SK-N-SH (cell line): ENCODE measurements at regions not wholly inside any gene's neighbourhood (a gene's known extent, or its start where the extent isn't known, plus 50 kb on each side); places are given as distances from the start of the nearest gene placed in this dataset.

Experiments used
- CTCF ChIP-seq: fragments of 200-600 bp; sonication (generic); IDR thresholded peaks from 2 replicates; pipeline ENCODE4 v1.6.1; 2017; ENCODE audit warnings: antibody characterized with exemption, mild to moderate bottlenecking, moderate library complexity
- ELF1 ChIP-seq: IDR thresholded peaks from 2 replicates; pipeline ENCODE4 v1.4.0; 2012
- EP300 ChIP-seq, 2 experiments: IDR thresholded peaks; 2 replicates each; pipeline versions ENCODE4 v1.4.0 to v1.6.1; 2012; ENCODE audit warnings: borderline replicate concordance in 1 of 2, low read depth in 1 of 2, low read length in 1 of 2
- POLR2AphosphoS5 ChIP-seq: IDR thresholded peaks from 2 replicates; pipeline ENCODE4 v1.6.1; 2012; ENCODE audit warnings: low read depth, low read length

GRCh38 chr7:97275475-97275874 lies 158.0 kb downstream of the SDHAF3 start:
- TF ChIP-seq CTCF = no peak
- no peak for TF ChIP-seq EP300 (IDR thresholded peaks at IDR 0.05; ENCODE audit: borderline replicate concordance in 1 of 2, low read depth in 1 of 2, low read length in 1 of 2)
- TF ChIP-seq ELF1 = no peak
- no peak for TF ChIP-seq POLR2AphosphoS5
